Osteoblast (primary cell): ENCODE measurements at regions not wholly inside any gene's neighbourhood (a gene's known extent, or its start where the extent isn't known, plus 50 kb on each side); places are given as distances from the start of the nearest gene placed in this dataset.
"Not testable (repeated sequence)": the region's sequence is repeated elsewhere in the genome, so short reads cannot be mapped to it uniquely, and the experiment has no call there.

Experiments
- DNase-seq: peaks from one replicate; pipeline ENCODE4 v3.0.0; 2011; ENCODE audit warnings: low spot score, mixed read lengths; ENCODE audit not compliant: insufficient read length; ENCODE audit errors: missing footprints
- H2AFZ ChIP-seq: 2 replicates; pipeline ENCODE4 v1.6.0; 2011; ENCODE audit warnings: mild to moderate bottlenecking, low read length
- H3K27ac ChIP-seq: 2 replicates; pipeline ENCODE4 v1.5.1; 2011; ENCODE audit warnings: mild to moderate bottlenecking, low read depth, low read length, moderate library complexity
- H3K27me3 ChIP-seq: 2 replicates; pipeline ENCODE4 v1.6.0; 2012; ENCODE audit warnings: mild to moderate bottlenecking, control low read depth, inconsistent platforms, low read length, moderate library complexity; ENCODE audit not compliant: insufficient read depth
- H3K36me3 ChIP-seq: 2 replicates; pipeline ENCODE4 v1.5.1; 2011; ENCODE audit warnings: mild to moderate bottlenecking, low read length, control low read depth, moderate library complexity; ENCODE audit not compliant: insufficient read depth
- H3K4me1 ChIP-seq: 2 replicates; pipeline ENCODE4 v1.5.1; 2011; ENCODE audit warnings: mild to moderate bottlenecking, low read length, control low read depth, moderate library complexity; ENCODE audit not compliant: insufficient read depth
- H3K4me2 ChIP-seq: 2 replicates; pipeline ENCODE4 v1.6.0; 2011; ENCODE audit warnings: mild to moderate bottlenecking, low read length; ENCODE audit not compliant: insufficient read depth
- H3K4me3 ChIP-seq: fragments of 200-600 bp; sonication (generic); 3 replicates; pipeline ENCODE4 v1.5.1; 2012; ENCODE audit warnings: mild to moderate bottlenecking, low read length, inconsistent platforms; ENCODE audit not compliant: insufficient read depth
- H3K79me2 ChIP-seq: 2 replicates; pipeline ENCODE4 v1.6.0; 2012; ENCODE audit warnings: mild to moderate bottlenecking, low read length, control low read depth, inconsistent platforms; ENCODE audit not compliant: insufficient read depth
- H3K9me3 ChIP-seq: 2 replicates; pipeline ENCODE4 v1.5.1; 2011; ENCODE audit warnings: low read depth, low read length, control low read depth
- H4K20me1 ChIP-seq: 2 replicates; pipeline ENCODE4 v1.6.0; 2012; ENCODE audit warnings: mild to moderate bottlenecking, low read length, control low read depth; ENCODE audit not compliant: insufficient read depth
- CTCF ChIP-seq: IDR thresholded peaks from 2 replicates; pipeline ENCODE4 v1.5.1; 2011; ENCODE audit warnings: mild to moderate bottlenecking, low read depth, low read length, moderate library complexity; ENCODE audit errors: extremely low read depth

- H3K27me3 ChIP-seq: no peaks in the 10 kb centered on the region
Measured at GRCh38 chr14:40010961-40011360, 578.7 kb upstream of the FBXO33 start.

GRCh38 chr14:40009771-40010170 is 577.5 kb upstream of the FBXO33 start:
- no peak for TF ChIP-seq CTCF
- Histone ChIP-seq H3K36me3 (no peaks in the 10 kb centered on the region), H3K79me2 (no peaks in the 10 kb centered on the region), H3K4me2 (no peak overlapping the region), H4K20me1 (no peaks in the 10 kb centered on the region), H2AFZ (no peak overlapping the region), H3K4me3 (no peak overlapping the region), H3K9me3 (no peaks in the 10 kb centered on the region), H3K27ac (no peak overlapping the region), H3K4me1 (no peaks in the 10 kb centered on the region), H3K27me3 (no peaks in the 10 kb centered on the region)
- DNase-seq: no peak

More at GRCh38 chr14:40010961-40011360, 578.7 kb upstream of the FBXO33 start:
- Histone ChIP-seq H3K9me3 (no peaks in the 10 kb centered on the region), H3K4me2 (no peak overlapping the region), H3K79me2 (no peaks in the 10 kb centered on the region), H3K4me3 (no peak overlapping the region), H4K20me1 (no peaks in the 10 kb centered on the region), H3K27ac (no peak overlapping the region), H2AFZ (no peak overlapping the region), H3K4me1 (no peaks in the 10 kb centered on the region), H3K36me3 (no peaks in the 10 kb centered on the region)
- DNase-seq: no peak
- TF ChIP-seq CTCF: no peak

GRCh38 chr14:40008345-40008744 is 576.1 kb upstream of the FBXO33 start:
- H3K36me3 ChIP-seq, H3K27ac ChIP-seq, H3K4me3 ChIP-seq, H2AFZ ChIP-seq, H3K9me3 ChIP-seq, H3K4me2 ChIP-seq, H3K79me2 ChIP-seq, H4K20me1 ChIP-seq, DNase-seq, H3K27me3 ChIP-seq, H3K4me1 ChIP-seq: not testable (repeated sequence)

GRCh38 chr14:40004871-40005500 is 572.8 kb upstream of the FBXO33 start:
- no peaks in the 10 kb centered on the region for H3K9me3 ChIP-seq
- no peaks in the 10 kb centered on the region for H3K79me2 ChIP-seq
- H3K4me3 ChIP-seq: no peak overlapping the region
- H3K4me2 ChIP-seq: no peak overlapping the region
- H3K4me1 ChIP-seq: no peaks in the 10 kb centered on the region
- H2AFZ ChIP-seq: no peak overlapping the region
- no peak for DNase-seq
- H3K36me3 ChIP-seq: no peaks in the 10 kb centered on the region
- H3K27me3 ChIP-seq: no peaks in the 10 kb centered on the region
- TF ChIP-seq CTCF: no peak
- no peak overlapping the region for H3K27ac ChIP-seq
- no peaks in the 10 kb centered on the region for H4K20me1 ChIP-seq
